ENCODE measurements at regions not wholly inside any gene's neighbourhood (a gene's known extent, or its start where the extent isn't known, plus 50 kb on each side); places are given as distances from the start of the nearest gene placed in this dataset.

DNA sequence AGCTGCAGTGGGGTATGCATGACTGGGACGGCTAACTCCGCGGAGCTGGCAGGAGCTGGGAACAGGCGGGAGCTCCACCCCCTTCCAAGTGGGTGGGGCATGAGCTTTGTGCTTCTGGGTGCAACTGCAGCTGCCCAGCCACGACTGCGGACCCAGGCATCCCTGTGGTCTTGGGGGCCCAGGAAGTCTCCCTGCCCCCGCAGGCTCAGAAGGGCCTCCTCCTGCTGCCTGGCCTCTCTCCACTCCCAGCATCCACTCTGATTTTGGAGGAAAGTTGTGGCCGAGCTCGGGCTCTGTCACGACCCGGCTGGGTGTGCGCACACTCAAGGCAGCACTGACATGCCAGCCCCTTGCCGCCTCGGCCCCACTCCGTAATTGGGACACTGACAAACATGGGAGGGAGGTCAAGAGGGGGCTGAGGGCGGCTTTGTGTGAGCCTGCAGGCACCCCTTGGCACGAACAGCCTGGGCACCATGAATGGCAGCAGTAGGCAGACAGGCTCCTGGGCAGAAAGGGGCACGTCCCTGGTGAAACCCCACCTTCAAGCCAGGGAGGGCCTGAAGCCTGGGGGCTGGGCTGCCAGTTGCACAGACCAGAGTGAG, 822.6 kb downstream of the GLUD2 start:
- no peak for DNase-seq

DNA sequence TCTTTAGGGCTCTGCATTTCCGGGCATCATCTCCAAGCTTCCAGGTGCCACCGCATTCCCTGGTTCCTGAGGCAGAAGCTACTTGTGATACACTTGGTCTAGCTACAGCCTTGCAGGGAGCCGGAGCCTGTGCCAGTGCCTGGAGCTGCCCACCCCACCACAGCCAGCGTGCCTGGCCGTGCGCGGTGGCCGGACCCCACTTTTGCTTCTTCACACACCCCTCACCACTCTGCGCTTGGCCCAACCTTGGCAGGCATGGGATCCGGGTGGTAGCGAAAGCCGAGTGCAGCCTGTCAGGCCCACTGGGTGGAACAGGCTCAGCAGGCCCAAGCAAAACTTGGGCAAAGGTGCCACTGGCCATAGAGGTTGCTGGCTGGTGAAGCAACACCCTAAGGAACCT, 823.7 kb downstream of the GLUD2 start:
- DNase-seq: no peak

DNA sequence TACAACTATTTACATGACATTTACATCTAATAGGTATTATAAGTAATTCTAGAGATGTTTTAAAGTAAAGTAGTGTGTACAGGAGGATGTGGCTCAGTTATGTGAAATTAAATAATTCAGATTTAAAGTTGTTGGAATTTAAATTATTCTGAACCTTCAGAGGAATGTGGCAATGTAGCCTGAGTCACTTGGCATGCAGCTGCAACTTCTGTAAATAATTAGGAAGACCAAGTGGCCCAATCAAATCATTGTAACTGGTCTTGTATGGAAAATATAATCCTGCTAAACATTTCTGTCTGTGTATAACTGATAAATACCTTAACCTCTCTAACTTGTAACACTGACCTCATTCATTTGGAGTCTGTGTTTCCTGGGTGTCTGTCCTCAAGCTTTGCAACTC, 828.9 kb downstream of the GLUD2 start:
- DNase-seq: peak; percentile 7

DNA sequence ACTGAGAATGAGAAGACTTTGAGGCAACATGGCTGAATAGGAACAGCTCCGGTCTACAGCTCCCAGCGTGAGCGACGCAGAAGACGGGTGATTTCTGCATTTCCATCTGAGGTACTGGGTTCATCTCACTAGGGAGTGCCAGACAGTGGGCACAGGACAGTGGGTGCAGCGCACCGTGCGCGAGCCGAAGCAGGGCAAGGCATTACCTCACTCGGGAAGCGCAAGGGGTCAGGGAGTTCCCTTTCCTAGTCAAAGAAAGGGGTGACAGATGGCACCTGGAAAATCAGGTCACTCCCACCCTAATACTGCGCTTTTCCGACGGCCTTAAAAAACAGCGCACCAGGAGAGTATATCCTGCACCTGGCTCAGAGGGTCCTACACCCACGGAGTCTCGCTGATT, 829.9 kb downstream of the GLUD2 start:
- DNase-seq: peak; percentile 25

DNA sequence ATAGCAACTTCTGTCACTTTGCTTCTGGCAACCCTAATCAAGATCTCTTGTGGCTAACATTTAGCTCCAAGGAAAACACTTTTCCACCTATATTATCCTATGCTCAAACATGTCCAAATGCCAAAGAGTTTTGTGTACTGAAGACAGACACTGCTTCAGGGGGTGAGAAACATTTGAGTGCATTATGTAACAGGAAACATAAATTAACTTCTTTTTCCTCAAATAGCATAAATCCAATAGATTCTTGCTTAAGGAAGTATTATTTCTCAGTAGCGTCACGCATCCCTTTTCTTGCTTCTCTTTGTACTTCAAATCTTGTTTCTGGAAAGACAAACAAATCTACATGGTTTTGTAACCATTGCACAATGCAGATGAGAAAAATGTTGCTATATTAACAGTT, 839.1 kb downstream of the GLUD2 start:
- DNase-seq: no peak

DNA sequence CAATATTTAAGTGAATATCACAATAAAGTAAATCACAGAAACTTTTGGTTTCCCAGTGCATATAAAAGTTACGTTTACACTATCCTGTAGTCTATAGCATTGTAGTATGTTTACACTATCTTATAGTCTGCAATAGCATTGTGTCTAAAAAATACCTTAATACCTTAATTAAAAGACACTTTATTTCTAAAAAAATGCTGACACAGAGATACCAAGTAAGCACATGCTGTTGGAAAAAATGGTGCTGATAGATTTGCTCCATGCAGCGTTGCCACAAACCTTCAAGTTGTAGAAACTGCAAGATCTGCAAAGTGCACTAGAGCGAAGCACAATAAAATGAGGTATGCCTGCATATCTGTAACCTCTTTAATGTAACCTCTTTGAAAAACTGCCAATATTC, 847.3 kb downstream of the GLUD2 start:
- no peak for DNase-seq

DNA sequence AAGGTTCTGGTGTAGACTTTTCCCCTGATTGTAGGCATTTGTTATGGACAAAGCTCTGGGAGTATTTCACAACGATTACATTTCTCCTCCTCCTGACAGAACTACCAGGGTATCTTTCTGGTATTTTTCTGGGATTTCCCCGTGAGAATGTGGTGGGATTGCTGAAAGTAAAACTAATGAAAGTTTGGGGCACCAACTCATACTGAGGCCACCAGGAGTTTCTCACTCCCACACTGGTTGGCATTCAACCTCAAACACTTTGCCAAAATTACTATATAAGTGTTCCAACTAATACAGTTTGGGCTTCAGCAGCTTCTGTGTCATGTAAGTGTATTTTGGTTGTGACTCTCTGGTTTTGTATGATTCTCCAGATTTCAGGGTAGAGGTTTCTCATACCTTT, 855.1 kb downstream of the GLUD2 start:
- no peak for DNase-seq

DNA sequence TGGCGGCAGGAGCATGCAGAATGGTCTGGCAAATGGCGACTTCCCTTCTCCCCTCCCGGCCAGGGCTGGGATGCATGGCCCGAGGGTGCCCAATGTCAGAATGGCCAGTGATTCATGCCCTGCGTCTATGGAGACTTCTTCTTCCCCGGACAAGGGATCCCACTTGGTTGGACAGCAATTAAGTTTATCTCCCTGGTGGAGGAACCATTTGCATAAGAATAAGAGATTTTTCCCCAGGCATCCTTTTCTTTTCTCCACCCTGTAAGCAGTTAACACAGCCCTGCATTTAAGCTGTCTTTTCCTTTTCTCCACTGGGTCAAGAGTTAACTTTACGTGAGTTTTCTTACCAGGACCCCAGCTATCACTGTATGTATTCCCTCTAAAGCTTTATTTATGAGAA, 856.6 kb downstream of the GLUD2 start:
- DNase-seq: no peak

DNA sequence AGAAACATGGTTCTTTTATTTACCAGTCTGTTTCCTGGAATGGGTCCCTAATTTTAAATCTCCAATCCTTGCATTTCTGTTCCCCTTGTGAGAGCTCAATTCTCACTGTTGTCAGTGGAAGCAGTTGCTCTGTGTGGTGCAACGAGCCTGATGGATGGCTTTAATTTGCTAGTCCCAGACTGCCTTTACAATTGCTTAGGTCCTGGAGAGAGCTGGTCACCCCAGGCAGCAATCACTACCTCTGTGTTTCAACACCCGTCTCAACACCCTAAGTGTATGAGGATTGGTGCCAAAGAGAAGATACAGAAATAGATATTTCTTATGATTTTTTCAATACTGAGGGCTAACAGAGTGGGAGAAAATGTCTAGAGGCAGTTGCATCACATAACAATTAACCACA, 873.8 kb downstream of the GLUD2 start:
- DNase-seq: no peak

DNA sequence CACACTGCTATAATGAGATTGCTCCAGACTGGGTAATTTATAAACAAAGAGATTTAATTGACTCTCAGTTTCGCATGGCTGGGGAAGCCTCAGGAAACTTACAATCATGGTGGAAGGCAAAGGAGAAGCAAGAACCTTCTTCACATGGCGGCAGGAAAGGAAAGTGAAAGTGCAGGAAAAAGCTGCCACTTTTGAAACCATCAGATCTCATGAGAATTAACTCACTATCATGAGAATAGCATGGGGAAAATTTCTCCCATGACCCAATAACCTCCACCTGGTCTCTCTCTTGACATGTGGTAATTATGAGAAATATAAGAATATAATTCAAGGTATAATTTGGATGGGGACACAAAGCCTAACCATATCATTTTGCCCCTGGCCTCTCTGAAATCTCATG, 884.2 kb downstream of the GLUD2 start:
- DNase-seq: no peak

DNA sequence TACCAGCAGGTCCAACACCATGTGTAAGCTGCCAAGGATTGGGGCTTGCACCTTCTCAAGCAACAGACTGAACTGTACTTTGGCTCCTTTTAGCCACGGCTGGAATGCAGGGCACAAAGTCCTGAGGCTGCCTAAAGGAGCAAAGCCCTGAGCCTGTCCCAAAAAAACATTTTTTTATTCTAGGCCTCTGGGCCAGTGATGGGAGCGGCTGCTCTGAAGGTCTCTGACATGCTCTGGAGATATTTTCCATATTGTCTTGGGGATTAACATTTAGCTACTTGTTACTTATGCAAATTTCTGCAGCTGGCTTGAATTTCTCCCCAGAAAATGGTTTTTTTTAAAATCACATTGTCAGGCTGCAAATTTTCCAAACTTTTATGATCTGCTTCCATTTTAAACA, 885.3 kb downstream of the GLUD2 start:
- no peak for DNase-seq

DNA sequence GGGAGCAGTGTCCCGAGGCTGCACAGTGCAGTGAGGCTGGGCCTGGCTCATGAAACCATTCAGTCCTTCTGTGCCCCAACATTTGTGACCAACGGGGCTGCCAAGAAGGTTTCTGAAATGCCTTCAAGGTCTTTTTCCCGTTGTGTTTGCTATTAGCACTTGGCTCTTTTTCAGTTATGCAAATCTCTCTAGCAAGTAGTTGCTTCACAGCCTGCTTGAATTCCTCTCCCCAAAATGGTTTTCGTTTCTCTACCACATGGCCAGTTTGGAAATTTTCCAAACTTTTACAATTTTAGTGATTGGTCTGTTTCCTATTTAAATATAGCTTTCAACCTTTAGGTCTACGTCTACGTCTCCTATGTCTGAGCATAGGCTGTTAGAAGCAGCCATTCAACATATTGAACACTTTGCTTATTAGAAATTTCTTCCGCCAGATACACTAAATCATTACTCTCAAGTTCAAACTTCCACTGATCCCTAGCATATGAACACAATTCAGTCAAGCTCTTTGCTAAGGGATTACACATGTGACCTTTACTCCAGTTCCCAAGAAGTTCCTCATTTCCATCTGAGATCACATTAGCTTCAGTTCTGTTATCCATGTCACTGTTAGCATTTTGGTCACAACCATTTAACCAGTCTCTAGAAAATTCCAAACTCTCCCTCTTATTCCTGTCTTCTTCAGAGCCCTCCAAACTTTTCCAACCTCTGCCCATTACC, 901.8 kb downstream of the GLUD2 start:
- no peak for DNase-seq

DNA sequence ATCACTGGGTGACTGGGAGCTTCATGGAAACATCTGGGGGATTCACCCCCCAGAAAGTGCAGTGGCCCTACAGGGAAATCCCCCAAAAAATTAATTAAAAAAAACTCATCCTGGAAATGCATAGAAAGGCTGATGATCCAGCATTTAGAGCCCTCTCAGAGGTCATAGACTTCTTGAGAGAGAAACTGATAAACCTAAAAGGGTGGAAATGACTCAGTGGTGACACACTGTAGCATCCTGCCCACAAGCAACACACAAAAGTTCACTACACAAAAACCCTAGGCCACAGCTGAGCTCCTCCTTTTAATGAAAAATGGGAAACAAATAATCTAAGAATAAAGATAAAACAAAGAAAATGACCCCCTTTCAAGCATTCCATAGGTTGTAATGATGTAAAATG, 911.5 kb downstream of the GLUD2 start:
- DNase-seq: no peak

DNA sequence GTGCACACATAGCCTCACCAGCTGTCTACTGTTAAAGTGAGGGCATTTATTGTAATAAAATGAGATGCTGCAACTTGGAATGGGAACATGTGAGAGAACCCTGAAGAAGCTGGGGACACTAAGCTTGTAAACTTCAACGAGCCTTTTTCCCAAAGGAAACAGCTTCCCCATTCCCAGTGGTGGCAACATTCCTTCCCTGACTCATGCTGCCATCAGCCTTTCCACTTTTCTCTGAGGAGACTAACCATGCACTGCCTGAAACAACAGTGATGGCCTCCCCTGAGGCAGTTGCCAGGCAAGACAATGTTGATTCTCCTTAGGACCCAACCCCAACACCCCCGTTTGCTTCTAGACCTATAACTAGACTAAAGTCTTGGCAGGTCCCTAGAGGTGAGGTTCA, 928.3 kb downstream of the GLUD2 start:
- no peak for DNase-seq

DNA sequence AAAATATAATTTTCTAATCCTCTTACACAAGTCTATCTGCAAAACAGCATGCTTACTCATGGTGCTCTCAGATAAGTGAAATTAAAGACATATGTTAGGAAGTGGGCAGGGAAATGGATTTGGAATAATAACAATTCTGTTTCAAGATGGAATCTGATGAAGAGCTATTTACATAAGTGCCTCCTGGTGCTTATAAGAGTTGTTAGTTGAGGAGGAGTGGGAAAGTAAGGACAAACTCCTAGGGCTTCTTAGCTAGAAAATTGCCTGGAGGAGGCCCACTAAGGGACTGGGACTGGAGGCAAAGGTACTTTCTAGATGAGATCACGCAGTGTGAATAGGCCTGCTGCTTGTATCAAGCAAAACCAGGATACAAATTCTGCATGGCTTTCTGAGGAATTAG, 939.8 kb downstream of the GLUD2 start:
- no peak for DNase-seq

DNA sequence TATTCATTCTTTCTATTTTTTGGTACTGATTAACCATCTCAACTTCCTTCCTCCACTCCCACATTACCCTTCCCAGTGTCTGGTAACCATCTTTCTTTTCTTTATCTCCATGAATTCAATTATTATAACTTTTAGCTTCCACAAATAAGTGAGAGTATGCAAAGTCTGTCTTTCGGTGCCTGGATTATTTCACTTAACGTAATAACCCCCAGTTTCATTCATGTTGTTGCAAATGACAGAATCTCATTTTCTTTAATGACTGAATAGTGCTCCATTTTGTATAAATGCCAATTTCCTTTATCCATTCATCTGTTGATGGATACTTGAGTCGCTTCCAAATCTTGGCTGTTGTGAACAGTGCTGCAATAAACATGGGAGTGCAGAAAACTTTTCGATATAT, 940.4 kb downstream of the GLUD2 start:
- no peak for DNase-seq

DNA sequence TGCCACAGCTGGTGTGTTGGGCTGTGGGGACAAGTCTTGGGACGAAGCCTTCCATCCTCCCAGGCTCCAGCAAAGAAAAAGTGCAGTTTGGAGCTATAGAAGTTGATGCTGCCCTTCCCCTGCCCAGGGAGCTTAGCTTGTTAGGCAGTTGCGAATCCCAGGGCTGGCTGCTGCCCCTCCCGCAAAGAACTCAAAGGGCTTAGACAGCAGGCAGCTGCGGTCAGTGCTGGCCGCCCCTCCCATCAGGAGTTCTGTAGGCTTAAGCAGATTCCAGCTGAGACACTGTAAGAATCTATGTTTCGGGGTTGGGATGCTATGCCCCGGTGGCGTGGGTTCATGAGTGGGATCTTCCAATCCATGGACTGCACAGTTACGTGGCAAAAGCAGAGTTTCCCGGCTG, 956.7 kb downstream of the GLUD2 start:
- DNase-seq: no peak

DNA sequence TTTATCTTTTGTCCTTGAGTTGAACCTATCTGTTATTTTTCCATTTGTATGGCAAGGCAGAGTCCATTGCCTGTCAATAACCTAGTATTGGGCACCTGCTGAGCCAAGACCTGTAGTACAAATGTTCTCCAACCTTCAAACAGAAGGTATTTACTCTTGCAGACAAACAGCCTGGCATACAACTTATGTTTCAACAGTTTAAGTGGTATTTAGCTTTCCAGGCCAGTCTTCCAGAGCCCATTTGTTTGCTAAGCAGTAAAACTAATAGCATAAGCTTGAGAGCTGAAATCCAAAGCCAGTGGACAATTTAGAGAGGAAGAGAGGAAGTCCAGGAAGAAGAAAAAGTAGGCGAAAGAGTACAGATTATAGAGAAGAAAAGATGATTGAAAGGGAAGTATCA, 979.3 kb downstream of the GLUD2 start:
- peak; percentile 75 for DNase-seq

DNA sequence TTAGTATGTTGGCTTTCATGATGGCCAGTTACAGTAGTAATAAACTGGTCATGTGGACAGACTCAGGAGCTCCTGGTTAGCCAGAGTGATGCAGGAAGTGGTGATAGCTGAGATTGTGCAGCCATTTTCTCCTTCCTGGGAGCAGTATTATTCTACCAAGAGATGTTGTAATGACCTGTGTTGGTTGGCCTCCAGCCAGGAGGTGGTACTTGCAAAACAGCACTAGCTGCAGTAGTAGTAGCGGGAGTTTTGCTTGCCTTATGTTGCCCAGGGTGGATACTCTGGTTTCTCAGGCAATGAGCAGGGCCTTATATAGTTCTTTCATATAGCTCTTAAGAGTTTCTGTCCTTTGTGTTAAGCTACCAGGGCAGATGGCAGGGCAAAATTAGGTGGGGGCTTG, 998.8 kb downstream of the GLUD2 start:
- peak; percentile 3 for DNase-seq

DNA sequence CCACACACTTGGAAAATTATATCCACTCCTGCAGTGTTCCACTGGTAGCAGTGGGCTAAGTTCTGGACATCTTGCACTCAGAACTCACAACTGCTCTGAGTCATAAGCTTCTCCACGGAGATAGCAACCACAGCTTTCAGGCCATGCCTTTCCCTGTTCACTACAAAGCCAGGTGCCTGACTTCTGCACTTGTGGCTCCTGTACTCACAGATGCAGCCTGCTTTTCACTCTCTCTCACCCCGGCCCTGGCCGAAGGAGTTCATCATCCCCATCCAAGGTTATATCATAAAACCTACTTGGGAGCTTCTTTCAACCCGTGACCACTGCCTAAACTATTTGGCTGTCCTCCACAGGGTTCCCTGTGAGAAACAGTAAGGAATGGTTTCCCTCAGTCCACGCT, 999.4 kb downstream of the GLUD2 start:
- no peak for DNase-seq

DNA sequence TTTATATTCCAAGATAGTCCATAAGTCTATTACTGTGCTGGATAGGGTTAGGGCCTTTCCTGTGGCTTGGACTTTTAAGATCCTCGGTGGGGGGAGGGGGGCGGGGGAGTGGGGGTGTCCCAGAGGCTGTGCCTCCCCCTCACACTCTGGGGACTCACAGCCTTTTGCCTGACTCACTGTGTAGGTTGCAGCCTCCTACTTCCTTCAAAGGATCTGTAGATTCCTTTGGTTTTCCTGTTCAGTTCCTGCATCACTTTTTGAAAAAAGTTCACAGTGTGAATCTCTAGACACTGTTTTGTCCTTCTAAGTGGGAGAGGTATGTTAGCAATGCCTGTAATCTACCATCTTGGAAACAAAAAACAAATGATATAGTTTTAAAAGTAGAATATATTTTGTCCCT, 999.9 kb downstream of the GLUD2 start:
- no peak for DNase-seq

DNA sequence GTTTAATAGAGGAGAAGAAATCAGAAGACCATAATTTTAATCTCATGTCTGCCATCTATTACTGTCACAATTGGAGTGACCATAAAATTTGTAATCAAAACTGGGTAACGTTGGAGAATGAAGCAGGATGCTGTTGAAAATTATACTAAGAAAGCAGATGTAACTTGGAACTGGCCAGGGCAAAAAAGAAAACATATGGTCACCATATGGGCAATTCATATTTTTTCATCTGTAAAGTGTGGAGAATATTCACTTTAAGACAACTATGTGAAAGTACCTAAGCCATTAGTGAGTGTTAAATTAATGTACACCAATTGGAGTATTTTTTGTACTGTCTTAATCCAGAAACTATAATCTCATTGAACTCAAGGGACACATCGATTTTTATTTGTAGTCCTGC, 1008.0 kb downstream of the GLUD2 start:
- no peak for DNase-seq

DNA sequence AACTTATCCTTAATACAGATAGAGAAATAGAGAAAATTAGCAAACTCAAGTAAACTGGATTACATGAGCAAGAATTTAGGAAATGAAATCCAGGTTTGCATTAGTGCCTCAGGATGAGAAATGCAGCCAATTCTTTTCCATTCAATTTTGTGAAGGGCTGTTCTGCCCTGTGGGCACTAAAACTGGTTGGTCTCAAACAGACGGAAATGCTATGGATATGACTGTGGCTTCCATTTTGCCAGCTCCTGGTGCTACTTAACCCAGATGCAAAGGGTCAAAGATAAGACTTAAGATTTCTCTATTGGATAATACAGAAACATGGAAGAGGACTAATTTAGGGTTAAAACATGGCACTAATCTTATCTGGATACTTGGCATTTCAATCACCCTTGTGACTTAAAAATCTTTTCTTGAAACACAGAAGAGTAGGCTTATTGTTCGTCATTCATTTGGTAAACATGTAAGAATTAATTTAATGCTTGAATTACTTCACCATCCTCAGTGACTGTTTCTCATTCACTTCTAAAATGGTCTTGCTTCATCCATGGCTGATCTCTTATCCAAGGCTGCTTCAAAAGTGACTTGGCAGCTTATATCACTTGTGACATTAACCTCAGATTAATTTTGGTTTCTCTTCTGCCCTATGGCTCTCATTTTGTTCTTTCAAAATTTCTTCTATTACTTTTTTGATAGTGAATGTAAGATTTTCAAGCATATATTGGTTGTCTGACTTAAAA, 1008.7 kb downstream of the GLUD2 start:
- DNase-seq: no peak

DNA sequence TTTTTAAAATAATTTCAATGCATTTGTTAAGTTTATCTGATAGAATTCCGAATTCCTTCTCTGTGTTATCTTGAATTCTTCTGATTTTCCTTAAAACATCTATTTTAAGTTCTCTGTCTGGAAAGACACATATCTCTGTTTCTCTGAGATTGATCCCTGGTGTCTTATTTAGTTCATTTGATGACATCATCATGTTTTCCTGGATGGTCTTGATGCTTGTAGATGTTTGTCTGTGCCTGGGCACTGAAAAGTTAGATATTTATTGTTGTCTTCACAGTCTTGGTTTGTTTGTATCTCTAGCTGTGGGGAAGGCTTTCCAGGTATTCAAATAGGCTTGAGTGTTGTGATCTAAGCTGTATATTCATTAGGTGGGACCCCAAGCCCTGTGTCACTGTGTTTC, 1028.8 kb downstream of the GLUD2 start:
- DNase-seq: no peak

DNA sequence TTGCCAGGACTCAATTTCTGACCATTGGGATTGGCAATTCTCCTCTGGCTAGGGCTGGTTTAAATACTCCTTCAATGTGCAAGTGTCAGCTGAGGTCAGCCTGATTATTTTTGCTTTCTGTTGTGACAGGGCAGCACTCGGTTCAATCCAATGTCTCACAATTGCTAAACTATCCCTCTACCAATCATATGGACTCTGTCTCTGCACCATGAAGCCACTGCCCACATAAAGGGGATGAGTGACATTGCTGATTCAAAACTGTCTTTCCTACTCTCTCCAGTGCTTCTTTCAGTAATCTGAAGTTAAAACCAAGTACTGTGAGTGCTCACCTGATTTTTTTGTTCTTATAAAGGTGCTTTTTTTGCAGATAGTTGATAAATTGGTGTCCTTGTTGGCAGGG, 1030.7 kb downstream of the GLUD2 start:
- no peak for DNase-seq
